HS-5 (cell line): ENCODE measurements at regions not wholly inside any gene's neighbourhood (a gene's known extent, or its start where the extent isn't known, plus 50 kb on each side); places are given as distances from the start of the nearest gene placed in this dataset.
"Not testable (repeated sequence)": the region's sequence is repeated elsewhere in the genome, so short reads cannot be mapped to it uniquely, and the experiment has no call there.

Experiments
- DNase-seq: peaks from one replicate; pipeline ENCODE4 v3.0.0-alpha.2; 2012; ENCODE audit warnings: low read depth

- DNase-seq = no peak
Observed at GRCh38 chrX:9349572-9350494, 115.0 kb upstream of the TBL1X start.

GRCh38 chrX:9351126-9351525, 113.7 kb upstream of the TBL1X start:
- no peak for DNase-seq

- no peak for DNase-seq
Observed at GRCh38 chrX:9352243-9352642, 112.6 kb upstream of the TBL1X start.

- no peak for DNase-seq
Observed at GRCh38 chrX:9352694-9353411, 112.0 kb upstream of the TBL1X start.

GRCh38 chrX:9354918-9355317, 109.9 kb upstream of the TBL1X start:
- no peak for DNase-seq

GRCh38 chrX:9355739-9356138, 109.1 kb upstream of the TBL1X start:
- no peak for DNase-seq

GRCh38 chrX:9356846-9357245, 108.0 kb upstream of the TBL1X start:
- DNase-seq = no peak

- no peak for DNase-seq
Observed at GRCh38 chrX:9357518-9358114, 107.2 kb upstream of the TBL1X start.

GRCh38 chrX:9362363-9362928, 102.4 kb upstream of the TBL1X start:
- DNase-seq = no peak

GRCh38 chrX:9367421-9367820, 97.4 kb upstream of the TBL1X start:
- no peak for DNase-seq

GRCh38 chrX:9368262-9368661, 96.6 kb upstream of the TBL1X start:
- DNase-seq = no peak

GRCh38 chrX:9369802-9370291, 95.0 kb upstream of the TBL1X start:
- no peak for DNase-seq

GRCh38 chrX:9370893-9371292, 94.0 kb upstream of the TBL1X start:
- DNase-seq = no peak

- DNase-seq = no peak
Observed at GRCh38 chrX:9372866-9373265, 92.0 kb upstream of the TBL1X start.

- no peak for DNase-seq
Observed at GRCh38 chrX:9373789-9374188, 91.1 kb upstream of the TBL1X start.

GRCh38 chrX:9374555-9374954, 90.3 kb upstream of the TBL1X start:
- DNase-seq = no peak

GRCh38 chrX:9376111-9376510, 88.7 kb upstream of the TBL1X start:
- no peak for DNase-seq

- DNase-seq = not testable (repeated sequence)
Observed at GRCh38 chrX:9377216-9377615, 87.6 kb upstream of the TBL1X start.

- DNase-seq = no peak
Observed at GRCh38 chrX:9378980-9379696, 85.7 kb upstream of the TBL1X start.

GRCh38 chrX:9379697-9380551, 84.9 kb upstream of the TBL1X start:
- peak; percentile 15 for DNase-seq

- no peak for DNase-seq
Observed at GRCh38 chrX:9383655-9384054, 81.2 kb upstream of the TBL1X start.
